OCI-LY1 (cell line): ENCODE measurements at regions not wholly inside any gene's neighbourhood (a gene's known extent, or its start where the extent isn't known, plus 50 kb on each side); places are given as distances from the start of the nearest gene placed in this dataset.

Experiments
- CTCF ChIP-seq: fragments of 200-600 bp; sonication (generic), shearing (Covaris generic); IDR thresholded peaks from 2 replicates; pipeline ENCODE4 v1.5.1; 2017; ENCODE audit warnings: mild to moderate bottlenecking, antibody characterized with exemption, low read length, moderate library complexity, mixed read lengths
- EZH2 ChIP-seq: fragments of 200-600 bp; sonication (generic), shearing (Covaris generic); IDR thresholded peaks from 2 replicates; pipeline ENCODE4 v1.8.0; 2017; ENCODE audit warnings: borderline replicate concordance, mixed run types, mild to moderate bottlenecking, antibody characterized with exemption, low read length, moderate library complexity, mixed read lengths

GRCh38 chr3:34724916-34725499 lies 914.3 kb upstream of the ARPP21 start:
- TF ChIP-seq EZH2: no peak
- no peak for TF ChIP-seq CTCF
